Keratinocyte (primary cell): ENCODE measurements at regions not wholly inside any gene's neighbourhood (a gene's known extent, or its start where the extent isn't known, plus 50 kb on each side); places are given as distances from the start of the nearest gene placed in this dataset.

ENCODE experiments used
- DNase-seq: peaks from one replicate; pipeline ENCODE4 v3.0.0-alpha.2; 2011; ENCODE audit warnings: low read depth, missing footprints, low spot score
- FAIRE-seq: peaks from 2 replicates; lab custom pipeline; 2011; peaks lifted over from hg19 to GRCh38; lab: Jason Lieb, UNC
- H2AFZ ChIP-seq: 2 replicates; pipeline ENCODE4 v1.6.0; 2012; ENCODE audit warnings: low read length, control low read depth, inconsistent platforms; ENCODE audit not compliant: control insufficient read depth
- H3K27ac ChIP-seq: 2 replicates; pipeline ENCODE4 v1.5.1; 2011; ENCODE audit warnings: low read length; ENCODE audit not compliant: control insufficient read depth, insufficient read depth
- H3K27me3 ChIP-seq: 3 replicates; pipeline ENCODE4 v1.6.0; 2011; ENCODE audit warnings: low read length; ENCODE audit not compliant: control insufficient read depth, insufficient read depth; ENCODE audit errors: extremely low read depth
- H3K36me3 ChIP-seq, 2 experiments: 2 replicates in 1 of 2; 3 replicates in 1 of 2; pipeline ENCODE4 v1.5.1; 2011; ENCODE audit warnings: low read length in 2 of 2, mild to moderate bottlenecking in 1 of 2; ENCODE audit not compliant: control insufficient read depth in 2 of 2, insufficient read depth in 2 of 2; ENCODE audit errors: extremely low read depth in 1 of 2
- H3K4me1 ChIP-seq: 3 replicates; pipeline ENCODE4 v1.5.1; 2011; ENCODE audit warnings: low read length; ENCODE audit not compliant: control insufficient read depth, insufficient read depth; ENCODE audit errors: extremely low read depth
- H3K4me2 ChIP-seq: 3 replicates; pipeline ENCODE4 v1.6.0; 2011; ENCODE audit warnings: low read depth, low read length; ENCODE audit not compliant: control insufficient read depth, insufficient read depth; ENCODE audit errors: extremely low read depth
- H3K4me3 ChIP-seq, 3 experiments: fragments of 200-600 bp in 1 of 3; sonication (generic) in 1 of 3; 2 replicates in 2 of 3; 3 replicates in 1 of 3; pipeline ENCODE4 v1.5.1; 2011 to 2016; ENCODE audit warnings: low read length in 3 of 3, mild to moderate bottlenecking in 3 of 3, control low read depth in 2 of 3, inconsistent platforms in 1 of 3, low read depth in 1 of 3, mixed read lengths in 1 of 3, mixed run types in 1 of 3, moderate library complexity in 1 of 3; ENCODE audit not compliant: control insufficient read depth in 2 of 3, insufficient read depth in 2 of 3; ENCODE audit errors: extremely low read depth in 1 of 3
- H3K79me2 ChIP-seq: 2 replicates; pipeline ENCODE4 v1.6.0; 2012; ENCODE audit warnings: low read length; ENCODE audit not compliant: control insufficient read depth, insufficient read depth
- H3K9ac ChIP-seq: 3 replicates; pipeline ENCODE4 v1.6.0; 2011; ENCODE audit warnings: low read length; ENCODE audit not compliant: control insufficient read depth, insufficient read depth; ENCODE audit errors: extremely low read depth
- H3K9me1 ChIP-seq: 3 replicates; pipeline ENCODE4 v1.6.0; 2011; ENCODE audit warnings: low read length; ENCODE audit not compliant: control insufficient read depth, insufficient read depth; ENCODE audit errors: extremely low read depth
- H3K9me3 ChIP-seq: 2 replicates; pipeline ENCODE4 v1.5.1; 2012; ENCODE audit warnings: low read depth, low read length; ENCODE audit not compliant: control insufficient read depth
- H4K20me1 ChIP-seq: 3 replicates; pipeline ENCODE4 v1.6.0; 2011; ENCODE audit warnings: low read length; ENCODE audit not compliant: control insufficient read depth, insufficient read depth; ENCODE audit errors: extremely low read depth
- CTCF ChIP-seq, 3 experiments: IDR thresholded peaks in 1 of 3; conservative IDR thresholded peaks in 1 of 3; optimal IDR thresholded peaks in 1 of 3; 2 replicates in 2 of 3; 3 replicates in 1 of 3; pipeline versions ENCODE3 to v1.5.1; 2011; ENCODE audit warnings: low read length in 3 of 3, mild to moderate bottlenecking in 3 of 3, moderate library complexity in 2 of 3, control low read depth in 1 of 3, inconsistent platforms in 1 of 3; ENCODE audit not compliant: insufficient read depth in 2 of 3; ENCODE audit errors: extremely low read depth in 1 of 3
- EZH2 ChIP-seq: IDR thresholded peaks from one replicate; pipeline ENCODE4 v1.6.1; 2012; ENCODE audit warnings: inconsistent platforms, mild to moderate bottlenecking, low read length, moderate library complexity
- dilution Hi-C: fragments of 300-500 bp; cut with MboI; formaldehyde crosslinking; loops from one replicate; pipeline ENCODE4 v1.7.0; 2020; ENCODE audit warnings: low sequenced_read_pairs; ENCODE audit not compliant: extremely low pct_ligation_motif_present

GRCh38 chr10:107848726-107849360 lies 684.3 kb upstream of the SORCS1 start:
- no peak overlapping the region for H3K4me3 ChIP-seq
- dilution Hi-C loops = no loop called here
- no peaks in the 10 kb centered on the region for H4K20me1 ChIP-seq
- no peaks in the 10 kb centered on the region for H3K9me1 ChIP-seq
- H3K9me3 ChIP-seq = no peaks in the 10 kb centered on the region
- H3K36me3 ChIP-seq = no peaks in the 10 kb centered on the region
- no peak overlapping the region for H2AFZ ChIP-seq
- no peak for DNase-seq
- FAIRE-seq = no peak
- no peak for TF ChIP-seq EZH2
- TF ChIP-seq CTCF (optimal IDR thresholded peaks at IDR 0.05 in 1 of 3, IDR thresholded peaks at IDR 0.05 in 1 of 3, conservative IDR thresholded peaks at IDR 0.05 in 1 of 3; ENCODE audit: extremely low read depth in 1 of 3, insufficient read depth in 2 of 3, low read length in 3 of 3) = no peak
- H3K27me3 ChIP-seq = no peaks in the 10 kb centered on the region
- H3K9ac ChIP-seq = no peak overlapping the region
- H3K27ac ChIP-seq = no peak overlapping the region
- H3K4me2 ChIP-seq = no peak overlapping the region
- no peaks in the 10 kb centered on the region for H3K79me2 ChIP-seq
- H3K4me1 ChIP-seq = no peaks in the 10 kb centered on the region

- dilution Hi-C loops = no loop called here
- H3K9me3 ChIP-seq = no peaks in the 10 kb centered on the region
- TF ChIP-seq CTCF (optimal IDR thresholded peaks at IDR 0.05 in 1 of 3, IDR thresholded peaks at IDR 0.05 in 1 of 3, conservative IDR thresholded peaks at IDR 0.05 in 1 of 3; ENCODE audit: extremely low read depth in 1 of 3, insufficient read depth in 2 of 3, low read length in 3 of 3) (no peak), EZH2 (no peak)
- no peaks in the 10 kb centered on the region for H3K4me1 ChIP-seq
- H4K20me1 ChIP-seq = no peaks in the 10 kb centered on the region
- no peak overlapping the region for H3K4me2 ChIP-seq
- no peaks in the 10 kb centered on the region for H3K9me1 ChIP-seq
- H3K4me3 ChIP-seq = no peak overlapping the region
- DNase-seq = no peak
- H3K9ac ChIP-seq = no peak overlapping the region
- no peak for FAIRE-seq
- no peaks in the 10 kb centered on the region for H3K27me3 ChIP-seq
- no peaks in the 10 kb centered on the region for H3K79me2 ChIP-seq
- no peaks in the 10 kb centered on the region for H3K36me3 ChIP-seq
- H3K27ac ChIP-seq = no peak overlapping the region
- no peak overlapping the region for H2AFZ ChIP-seq
Observed at GRCh38 chr10:107847620-107848019, 683.1 kb upstream of the SORCS1 start.
